Activated CD8-positive, alpha-beta T cell treated with anti-CD3 and anti-CD28 coated beads for 36 hours (primary cell): ENCODE measurements at regions not wholly inside any gene's neighbourhood (a gene's known extent, or its start where the extent isn't known, plus 50 kb on each side); places are given as distances from the start of the nearest gene placed in this dataset.
"Not testable (repeated sequence)": the region's sequence is repeated elsewhere in the genome, so short reads cannot be mapped to it uniquely, and the experiment has no call there.

Experiments used
- ATAC-seq: fragments of 200-7000 bp; cut with Tn5 transposase; one replicate; pipeline ENCODE4 v1.10.0; 2021; ENCODE audit warnings: mild to moderate bottlenecking, moderate library complexity
- CTCF ChIA-PET: fragments of 350-600 bp; sonication (Branson Sonifier 250); formaldehyde crosslinking; loops from one replicate; lab custom pipeline; 2021; ENCODE audit warnings: antibody characterized with exemption; lab: Charles Lee
- POLR2A ChIA-PET: fragments of 350-600 bp; sonication (Branson Sonifier 250); formaldehyde crosslinking; loops from one replicate; lab custom pipeline; 2021; ENCODE audit warnings: antibody characterized with exemption; lab: Charles Lee
- DNase-seq: peaks from one replicate; pipeline ENCODE4 v3.0.0-alpha.2; 2020
- H3K27ac Mint-ChIP-seq: one replicate; pipeline ENCODE4 v1.8.0; 2021; ENCODE audit warnings: mild to moderate bottlenecking, mixed read lengths
- H3K27me3 Mint-ChIP-seq: one replicate; pipeline ENCODE4 v1.8.0; 2021; ENCODE audit warnings: mixed read lengths
- H3K36me3 Mint-ChIP-seq: one replicate; pipeline ENCODE4 v1.8.0; 2021; ENCODE audit warnings: low read depth, mixed read lengths
- H3K4me1 Mint-ChIP-seq: one replicate; pipeline ENCODE4 v1.8.0; 2021; ENCODE audit warnings: low read depth, mixed read lengths
- H3K4me3 Mint-ChIP-seq: one replicate; pipeline ENCODE4 v1.8.0; 2021; ENCODE audit warnings: mild to moderate bottlenecking, moderate library complexity, mixed read lengths
- H3K9me3 Mint-ChIP-seq: one replicate; pipeline ENCODE4 v1.8.0; 2021; ENCODE audit warnings: mixed read lengths
- CTCF ChIP-seq: fragments of 200-600 bp; IDR thresholded peaks from one replicate; pipeline ENCODE4 v1.8.0; 2022; ENCODE audit warnings: antibody characterized with exemption, mild to moderate bottlenecking
- intact Hi-C: fragments of 100-400 bp; cut with micrococcal nuclease; formaldehyde crosslinking; loops from one replicate; pipeline ENCODE4 v1.10.0; 2022

- H3K4me1 Mint-ChIP-seq, DNase-seq, CTCF ChIA-PET, H3K9me3 Mint-ChIP-seq, POLR2A ChIA-PET, intact Hi-C loops, H3K27me3 Mint-ChIP-seq, ATAC-seq, H3K36me3 Mint-ChIP-seq, H3K27ac Mint-ChIP-seq, H3K4me3 Mint-ChIP-seq: not testable (repeated sequence)
Observed at GRCh38 chr1:229176457-229176856, 94.5 kb upstream of the RAB4A start.

GRCh38 chr1:229180161-229180560 is 90.8 kb upstream of the RAB4A start:
- Mint-ChIP-seq H3K27ac (no peak overlapping the region), H3K9me3 (no peaks in the 10 kb centered on the region), H3K36me3 (no peaks in the 10 kb centered on the region), H3K27me3 (no peaks in the 10 kb centered on the region), H3K4me1 (no peaks in the 10 kb centered on the region), H3K4me3 (no peak overlapping the region)
- no peak for ATAC-seq
- intact Hi-C loops = no loop called here
- no peak for TF ChIP-seq CTCF
- CTCF ChIA-PET = no interaction called here
- POLR2A ChIA-PET = no interaction called here
- DNase-seq = no peak

GRCh38 chr1:229181419-229181818 is 89.5 kb upstream of the RAB4A start:
- Mint-ChIP-seq H3K36me3 (no peaks in the 10 kb centered on the region), H3K4me3 (no peak overlapping the region), H3K4me1 (peaks cover 4% of the 10 kb centered on the region), H3K27me3 (no peaks in the 10 kb centered on the region), H3K9me3 (no peaks in the 10 kb centered on the region), H3K27ac (no peak overlapping the region)
- DNase-seq (no peak), ATAC-seq (no peak)
- intact Hi-C loops = no loop called here
- CTCF ChIA-PET = no interaction called here
- TF ChIP-seq CTCF = no peak
- POLR2A ChIA-PET = interaction anchor here (0.6 kb wide), 1 partner anchor 29 kb away, joined by 3 read pairs; no protein-coding TSS in a partner anchor

GRCh38 chr1:229183588-229183987 is 87.3 kb upstream of the RAB4A start:
- Mint-ChIP-seq H3K36me3 (no peaks in the 10 kb centered on the region), H3K27ac (no peak overlapping the region), H3K4me1 (peaks cover 9% of the 10 kb centered on the region), H3K4me3 (no peak overlapping the region), H3K27me3 (no peaks in the 10 kb centered on the region), H3K9me3 (no peaks in the 10 kb centered on the region)
- ChIA-PET CTCF (interaction anchor here (1.5 kb wide), 1 partner anchor 519 kb away, joined by 3 read pairs; no protein-coding TSS in a partner anchor), POLR2A (no interaction called here)
- DNase-seq = no peak
- intact Hi-C loops = no loop called here
- ATAC-seq = no peak
- TF ChIP-seq CTCF = no peak

GRCh38 chr1:229184066-229184465 is 86.8 kb upstream of the RAB4A start:
- no peak for ATAC-seq
- Mint-ChIP-seq H3K4me3 (no peak overlapping the region), H3K36me3 (no peaks in the 10 kb centered on the region), H3K4me1 (peaks cover 9% of the 10 kb centered on the region), H3K27ac (no peak overlapping the region), H3K9me3 (no peaks in the 10 kb centered on the region), H3K27me3 (no peaks in the 10 kb centered on the region)
- no peak for DNase-seq
- intact Hi-C loops = no loop called here
- TF ChIP-seq CTCF = no peak
- POLR2A ChIA-PET = no interaction called here
- CTCF ChIA-PET = interaction anchor here (1.5 kb wide), 1 partner anchor 519 kb away, joined by 3 read pairs; no protein-coding TSS in a partner anchor
